Effector memory CD4-positive, alpha-beta T cell (primary cell): ENCODE measurements at regions not wholly inside any gene's neighbourhood (a gene's known extent, or its start where the extent isn't known, plus 50 kb on each side); places are given as distances from the start of the nearest gene placed in this dataset.

Experiments used
- DNase-seq, 3 donors: peaks; one replicate each; pipeline ENCODE4 v3.0.0-alpha.2; 2020
- H3K27ac ChIP-seq: 2 replicates; pipeline ENCODE4 v1.7.0; 2013; ENCODE audit warnings: mild to moderate bottlenecking, low read length, moderate library complexity; ENCODE audit not compliant: insufficient read depth, poor library complexity, severe bottlenecking
- H3K27me3 ChIP-seq: replicated peaks from 2 replicates; pipeline ENCODE4 v1.7.0; 2013; ENCODE audit warnings: mild to moderate bottlenecking, low read length; ENCODE audit not compliant: insufficient read depth, control insufficient read depth, poor library complexity, severe bottlenecking
- H3K36me3 ChIP-seq: 2 replicates; pipeline ENCODE4 v1.7.0; 2013; ENCODE audit warnings: mild to moderate bottlenecking, low read length, moderate library complexity; ENCODE audit not compliant: control insufficient read depth, insufficient read depth
- H3K4me1 ChIP-seq: 2 replicates; pipeline ENCODE4 v1.7.0; 2013; ENCODE audit warnings: low read length, mild to moderate bottlenecking; ENCODE audit not compliant: control insufficient read depth, insufficient read depth, poor library complexity, severe bottlenecking
- H3K4me3 ChIP-seq: 2 replicates; pipeline ENCODE4 v1.7.0; 2013; ENCODE audit warnings: low read length, low read depth, mild to moderate bottlenecking; ENCODE audit not compliant: insufficient read depth, poor library complexity, severe bottlenecking
- H3K9me3 ChIP-seq: 2 replicates; pipeline ENCODE4 v1.7.0; 2013; ENCODE audit warnings: mild to moderate bottlenecking, low read length, moderate library complexity; ENCODE audit not compliant: control insufficient read depth

- Histone ChIP-seq H3K27me3 (no peaks in the 10 kb centered on the region), H3K4me3 (no peak overlapping the region), H3K27ac (no peak overlapping the region), H3K9me3 (no peaks in the 10 kb centered on the region), H3K36me3 (no peaks in the 10 kb centered on the region), H3K4me1 (peaks cover 9% of the 10 kb centered on the region)
- DNase-seq, result no peak
Observed at GRCh38 chr9:89655990-89656657, 51.3 kb downstream of the GADD45G start.

- H3K27me3 ChIP-seq, result no peaks in the 10 kb centered on the region
- no peak overlapping the region for H3K4me3 ChIP-seq
- DNase-seq, result no peak
- no peaks in the 10 kb centered on the region for H3K9me3 ChIP-seq
- H3K36me3 ChIP-seq, result no peaks in the 10 kb centered on the region
- peaks cover 9% of the 10 kb centered on the region for H3K4me1 ChIP-seq
- H3K27ac ChIP-seq, result no peak overlapping the region
Observed at GRCh38 chr9:89657295-89657694, 52.5 kb downstream of the GADD45G start.

- Histone ChIP-seq H3K4me1 (peaks cover 9% of the 10 kb centered on the region), H3K4me3 (no peak overlapping the region), H3K27ac (no peak overlapping the region), H3K9me3 (no peaks in the 10 kb centered on the region), H3K27me3 (no peaks in the 10 kb centered on the region), H3K36me3 (no peaks in the 10 kb centered on the region)
- no peak for DNase-seq
Observed at GRCh38 chr9:89657765-89658164, 53.0 kb downstream of the GADD45G start.

- no peak for DNase-seq
- no peaks in the 10 kb centered on the region for H3K27me3 ChIP-seq
- no peak overlapping the region for H3K27ac ChIP-seq
- H3K9me3 ChIP-seq, result no peaks in the 10 kb centered on the region
- peaks cover 9% of the 10 kb centered on the region for H3K4me1 ChIP-seq
- H3K36me3 ChIP-seq, result no peaks in the 10 kb centered on the region
- H3K4me3 ChIP-seq, result no peak overlapping the region
Observed at GRCh38 chr9:89658401-89658800, 53.6 kb downstream of the GADD45G start.

GRCh38 chr9:89658931-89659330 is 54.1 kb downstream of the GADD45G start:
- Histone ChIP-seq H3K27ac (no peak overlapping the region), H3K27me3 (no peaks in the 10 kb centered on the region), H3K4me1 (peaks cover 9% of the 10 kb centered on the region), H3K36me3 (no peaks in the 10 kb centered on the region), H3K9me3 (no peaks in the 10 kb centered on the region), H3K4me3 (no peak overlapping the region)
- no peak for DNase-seq

- no peaks in the 10 kb centered on the region for H3K36me3 ChIP-seq
- H3K9me3 ChIP-seq, result no peaks in the 10 kb centered on the region
- H3K4me1 ChIP-seq, result peaks cover 9% of the 10 kb centered on the region
- no peak for DNase-seq
- no peak overlapping the region for H3K4me3 ChIP-seq
- H3K27ac ChIP-seq, result no peak overlapping the region
- H3K27me3 ChIP-seq, result no peaks in the 10 kb centered on the region
Observed at GRCh38 chr9:89659473-89659872, 54.7 kb downstream of the GADD45G start.

GRCh38 chr9:89659891-89660685 is 55.3 kb downstream of the GADD45G start:
- no peaks in the 10 kb centered on the region for H3K36me3 ChIP-seq
- no peaks in the 10 kb centered on the region for H3K27me3 ChIP-seq
- peaks cover 9% of the 10 kb centered on the region for H3K4me1 ChIP-seq
- H3K9me3 ChIP-seq, result no peaks in the 10 kb centered on the region
- H3K4me3 ChIP-seq, result no peak overlapping the region
- H3K27ac ChIP-seq, result no peak overlapping the region
- no peak for DNase-seq

- H3K36me3 ChIP-seq, result no peaks in the 10 kb centered on the region
- no peak overlapping the region for H3K4me3 ChIP-seq
- no peak overlapping the region for H3K27ac ChIP-seq
- H3K27me3 ChIP-seq, result no peaks in the 10 kb centered on the region
- peaks cover 2% of the 10 kb centered on the region for H3K4me1 ChIP-seq
- no peak for DNase-seq
- no peaks in the 10 kb centered on the region for H3K9me3 ChIP-seq
Observed at GRCh38 chr9:89661391-89661949, 56.7 kb downstream of the GADD45G start.

- Histone ChIP-seq H3K27me3 (no peaks in the 10 kb centered on the region), H3K9me3 (no peaks in the 10 kb centered on the region), H3K4me1 (no peaks in the 10 kb centered on the region), H3K27ac (no peak overlapping the region), H3K4me3 (no peak overlapping the region), H3K36me3 (no peaks in the 10 kb centered on the region)
- DNase-seq, result no peak
Observed at GRCh38 chr9:89661956-89662717, 57.3 kb downstream of the GADD45G start.
